ENCODE measurements at regions not wholly inside any gene's neighbourhood (a gene's known extent, or its start where the extent isn't known, plus 50 kb on each side); places are given as distances from the start of the nearest gene placed in this dataset.
"Not testable (repeated sequence)": the region's sequence is repeated elsewhere in the genome, so short reads cannot be mapped to it uniquely, and the experiment has no call there.

- Histone ChIP-seq H3K4me2 (ENCODE audit: low read length) (no peak overlapping the region), H3K9ac (ENCODE audit: low read length) (no peak overlapping the region), H3K27ac (ENCODE audit: low read length) (no peak overlapping the region), H3K4me3 (ENCODE audit: low read length) (no peak overlapping the region), H3K9me3 (ENCODE audit: low read length) (no peaks in the 10 kb centered on the region), H3K36me3 (ENCODE audit: insufficient read depth, low read length) (no peaks in the 10 kb centered on the region), H3K9me2 (ENCODE audit: insufficient read depth, low read length) (no peaks in the 10 kb centered on the region), H2AFZ (ENCODE audit: low read depth, low read length) (no peak overlapping the region), H4K20me1 (ENCODE audit: insufficient read depth) (no peaks in the 10 kb centered on the region), H3K79me2 (replicated peaks; ENCODE audit: insufficient read depth, low read length) (no peaks in the 10 kb centered on the region), H3K27me3 (ENCODE audit: insufficient read depth, low read depth, low read length) (no peaks in the 10 kb centered on the region), H3F3A (ENCODE audit: insufficient read depth, low read length, poor library complexity, severe bottlenecking) (no peaks in the 10 kb centered on the region)
- TF ChIP-seq MXI1 (conservative IDR thresholded peaks at IDR 0.05; ENCODE audit: poor library complexity, severe bottlenecking) (no peak), CTCF (IDR thresholded peaks at IDR 0.05; ENCODE audit: poor library complexity, severe bottlenecking) (no peak), POLR2AphosphoS5 (IDR thresholded peaks at IDR 0.05) (no peak), REST (IDR thresholded peaks at IDR 0.05; ENCODE audit: borderline replicate concordance) (no peak), EP300 (conservative IDR thresholded peaks at IDR 0.05; ENCODE audit: poor library complexity, severe bottlenecking) (no peak)
These were observed 355.4 kb downstream of the PTPRU start for GRCh38 chr1:29591601-29592260.

GRCh38 chr1:29590583-29591565, 354.6 kb downstream of the PTPRU start:
- Histone ChIP-seq H3K79me2 (replicated peaks; ENCODE audit: insufficient read depth, low read length) (no peaks in the 10 kb centered on the region), H3K4me2 (ENCODE audit: low read length) (no peak overlapping the region), H3K4me3 (ENCODE audit: low read length) (no peak overlapping the region), H3K36me3 (ENCODE audit: insufficient read depth, low read length) (no peaks in the 10 kb centered on the region), H3K9me3 (ENCODE audit: low read length) (no peaks in the 10 kb centered on the region), H3K27me3 (ENCODE audit: insufficient read depth, low read depth, low read length) (no peaks in the 10 kb centered on the region), H2AFZ (ENCODE audit: low read depth, low read length) (no peak overlapping the region), H4K20me1 (ENCODE audit: insufficient read depth) (no peaks in the 10 kb centered on the region), H3K27ac (ENCODE audit: low read length) (no peak overlapping the region), H3K9me2 (ENCODE audit: insufficient read depth, low read length) (no peaks in the 10 kb centered on the region), H3K9ac (ENCODE audit: low read length) (no peak overlapping the region), H3F3A (ENCODE audit: insufficient read depth, low read length, poor library complexity, severe bottlenecking) (no peaks in the 10 kb centered on the region)
- TF ChIP-seq TAF1 (IDR thresholded peaks at IDR 0.05; ENCODE audit: low read depth) (no peak), EP300 (conservative IDR thresholded peaks at IDR 0.05; ENCODE audit: poor library complexity, severe bottlenecking) (no peak), MXI1 (conservative IDR thresholded peaks at IDR 0.05; ENCODE audit: poor library complexity, severe bottlenecking) (no peak)

GRCh38 chr1:29589716-29590115, 353.4 kb downstream of the PTPRU start:
- not testable (repeated sequence) for H3K9me2 ChIP-seq (ENCODE audit: insufficient read depth, low read length); H3K27ac ChIP-seq (ENCODE audit: low read length); H3K9ac ChIP-seq (ENCODE audit: low read length); H4K20me1 ChIP-seq (ENCODE audit: insufficient read depth); H3F3A ChIP-seq (ENCODE audit: insufficient read depth, low read length, poor library complexity, severe bottlenecking); H3K4me3 ChIP-seq (ENCODE audit: low read length); H3K4me2 ChIP-seq (ENCODE audit: low read length); H3K27me3 ChIP-seq (ENCODE audit: insufficient read depth, low read depth, low read length); H2AFZ ChIP-seq (ENCODE audit: low read depth, low read length); H3K36me3 ChIP-seq (ENCODE audit: insufficient read depth, low read length); H3K79me2 ChIP-seq (replicated peaks; ENCODE audit: insufficient read depth, low read length); H3K9me3 ChIP-seq (ENCODE audit: low read length)

Data from neural cell (in vitro differentiated cells).